ENCODE measurements at regions not wholly inside any gene's neighbourhood (a gene's known extent, or its start where the extent isn't known, plus 50 kb on each side); places are given as distances from the start of the nearest gene placed in this dataset.
A peak's percentile ranks its signal among the peaks of the same experiment; 100 is the strongest.

DNA sequence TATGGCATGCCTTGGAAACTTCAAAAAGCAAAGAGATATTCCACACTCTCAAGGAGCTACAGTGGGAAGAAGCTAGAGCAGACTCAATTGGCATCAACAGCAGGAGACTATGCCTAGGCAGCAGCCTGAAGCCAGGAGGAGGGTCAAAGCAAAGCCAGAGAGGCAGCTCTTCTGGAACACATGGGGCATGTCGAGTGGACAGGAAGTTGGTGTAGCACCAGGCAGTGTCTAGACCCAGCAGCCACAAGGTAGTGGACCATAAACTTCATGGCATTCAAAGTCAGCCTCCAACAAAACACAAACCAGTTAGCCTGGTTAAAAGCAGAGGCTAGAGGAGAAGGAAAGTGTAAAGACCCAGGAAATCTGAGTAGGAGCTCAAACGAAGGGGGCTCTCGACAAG, 311.2 kb upstream of the PKDCC start:
- no peak for DNase-seq (ENCODE audit: low read depth)
- TF ChIP-seq, protein P1, sequence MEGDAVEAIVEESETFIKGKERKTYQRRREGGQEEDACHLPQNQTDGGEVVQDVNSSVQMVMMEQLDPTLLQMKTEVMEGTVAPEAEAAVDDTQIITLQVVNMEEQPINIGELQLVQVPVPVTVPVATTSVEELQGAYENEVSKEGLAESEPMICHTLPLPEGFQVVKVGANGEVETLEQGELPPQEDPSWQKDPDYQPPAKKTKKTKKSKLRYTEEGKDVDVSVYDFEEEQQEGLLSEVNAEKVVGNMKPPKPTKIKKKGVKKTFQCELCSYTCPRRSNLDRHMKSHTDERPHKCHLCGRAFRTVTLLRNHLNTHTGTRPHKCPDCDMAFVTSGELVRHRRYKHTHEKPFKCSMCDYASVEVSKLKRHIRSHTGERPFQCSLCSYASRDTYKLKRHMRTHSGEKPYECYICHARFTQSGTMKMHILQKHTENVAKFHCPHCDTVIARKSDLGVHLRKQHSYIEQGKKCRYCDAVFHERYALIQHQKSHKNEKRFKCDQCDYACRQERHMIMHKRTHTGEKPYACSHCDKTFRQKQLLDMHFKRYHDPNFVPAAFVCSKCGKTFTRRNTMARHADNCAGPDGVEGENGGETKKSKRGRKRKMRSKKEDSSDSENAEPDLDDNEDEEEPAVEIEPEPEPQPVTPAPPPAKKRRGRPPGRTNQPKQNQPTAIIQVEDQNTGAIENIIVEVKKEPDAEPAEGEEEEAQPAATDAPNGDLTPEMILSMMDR (IDR thresholded peaks at IDR 0.05; ENCODE audit: insufficient read depth, low read depth, low read length) = no peak
- H3K4me3 ChIP-seq (ENCODE audit: low read depth, low read length) = no peak overlapping the region

DNA sequence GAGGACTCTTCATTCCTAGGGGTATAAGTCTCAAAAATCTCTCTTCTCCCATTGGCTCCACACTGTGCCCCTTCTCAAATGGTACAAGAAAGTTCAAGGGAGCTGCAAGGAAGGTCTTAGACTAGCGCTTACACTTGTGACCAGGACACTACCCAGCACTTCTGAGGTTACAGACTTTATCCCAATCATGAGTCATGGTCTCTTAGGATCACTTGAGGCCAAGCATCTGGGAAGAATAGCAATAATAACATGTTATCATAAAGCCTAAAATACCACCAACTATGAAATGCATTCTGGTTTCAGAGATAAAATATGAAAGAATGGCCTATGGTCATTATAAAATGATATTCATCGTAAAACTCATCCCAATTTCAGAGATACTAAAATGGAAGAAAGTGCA, 309.9 kb upstream of the PKDCC start:
- TF ChIP-seq, protein P1 (IDR thresholded peaks at IDR 0.05; ENCODE audit: insufficient read depth, low read depth, low read length) = no peak
- no peak overlapping the region for H3K4me3 ChIP-seq (ENCODE audit: low read depth, low read length)
- no peak for DNase-seq (ENCODE audit: low read depth)

DNA sequence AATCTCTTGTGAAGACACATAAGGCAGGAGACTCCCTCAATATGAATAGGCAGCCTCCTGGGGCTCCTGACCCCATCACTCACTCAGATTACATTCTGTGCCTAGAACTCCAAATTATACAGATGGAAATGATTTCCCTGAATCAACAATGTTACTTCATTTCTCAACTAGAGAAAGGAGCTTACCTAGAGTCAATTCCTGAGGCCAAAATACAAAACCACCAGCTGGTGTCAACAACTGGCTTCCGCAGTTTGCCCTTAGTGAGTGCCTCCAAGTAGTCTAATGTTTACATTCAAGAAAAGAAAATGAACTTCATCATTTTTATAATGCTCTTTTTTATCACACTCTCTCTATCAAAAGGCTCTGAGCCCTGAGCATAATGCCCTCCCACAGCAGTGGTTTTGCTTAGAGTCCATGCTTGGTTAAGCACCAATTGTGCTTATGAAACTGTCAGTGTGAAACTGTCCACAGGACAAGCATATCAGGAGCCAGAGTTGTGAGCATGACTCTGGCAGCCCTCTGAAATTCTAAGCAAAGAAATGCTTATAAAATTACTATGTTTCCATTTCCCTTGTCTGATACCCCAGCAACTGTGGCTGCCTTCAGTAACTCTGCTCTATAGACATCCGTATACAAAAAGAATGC, 305.7 kb upstream of the PKDCC start:
- H3K4me3 ChIP-seq (ENCODE audit: low read depth, low read length) = no peak overlapping the region
- TF ChIP-seq, protein P1 (IDR thresholded peaks at IDR 0.05; ENCODE audit: insufficient read depth, low read depth, low read length) = no peak
- peak; percentile 25 for DNase-seq (ENCODE audit: low read depth)

DNA sequence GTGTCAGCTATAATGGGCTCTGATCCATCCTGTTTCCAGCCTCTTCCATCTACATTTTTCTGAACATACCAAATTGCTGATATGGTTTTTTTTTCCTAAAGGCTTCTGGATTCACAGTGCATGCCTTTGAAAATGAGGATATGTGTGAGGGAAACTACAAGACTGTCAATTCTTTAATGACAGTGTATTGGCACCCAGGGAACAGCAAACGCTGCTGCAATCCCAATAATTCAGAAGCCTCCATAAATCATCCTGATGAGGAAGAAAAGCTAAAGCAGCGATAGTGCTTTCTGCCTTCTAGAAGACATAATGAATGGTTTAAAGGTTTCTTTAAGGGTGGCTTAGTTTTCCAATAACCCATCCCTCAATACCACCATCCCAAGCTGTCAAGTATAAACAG, 304.5 kb upstream of the PKDCC start:
- H3K4me3 ChIP-seq (ENCODE audit: low read depth, low read length) = no peak overlapping the region
- no peak for DNase-seq (ENCODE audit: low read depth)
- TF ChIP-seq, protein P1 (IDR thresholded peaks at IDR 0.05; ENCODE audit: insufficient read depth, low read depth, low read length) = no peak

DNA sequence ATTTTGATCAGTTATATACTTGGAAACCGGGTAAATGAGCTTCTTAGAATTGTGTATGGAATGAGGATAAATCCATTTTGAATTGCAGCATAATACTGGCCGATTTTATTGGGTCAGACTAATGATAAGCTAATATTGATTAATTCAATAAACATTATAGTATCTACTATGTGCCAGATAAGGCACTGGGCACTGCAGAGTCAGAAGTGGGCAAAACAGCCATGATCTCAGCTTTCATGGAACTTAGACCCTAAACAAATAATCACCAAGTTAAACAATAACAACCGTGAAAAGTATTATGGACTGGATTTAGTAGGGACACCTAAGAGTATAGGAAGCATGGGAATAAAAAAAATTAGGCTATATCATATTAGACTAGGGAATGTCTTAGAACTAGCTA, 297.0 kb upstream of the PKDCC start:
- DNase-seq (ENCODE audit: low read depth) = no peak
- TF ChIP-seq, protein P1 (IDR thresholded peaks at IDR 0.05; ENCODE audit: insufficient read depth, low read depth, low read length) = no peak
- H3K4me3 ChIP-seq (ENCODE audit: low read depth, low read length) = no peak overlapping the region

DNA sequence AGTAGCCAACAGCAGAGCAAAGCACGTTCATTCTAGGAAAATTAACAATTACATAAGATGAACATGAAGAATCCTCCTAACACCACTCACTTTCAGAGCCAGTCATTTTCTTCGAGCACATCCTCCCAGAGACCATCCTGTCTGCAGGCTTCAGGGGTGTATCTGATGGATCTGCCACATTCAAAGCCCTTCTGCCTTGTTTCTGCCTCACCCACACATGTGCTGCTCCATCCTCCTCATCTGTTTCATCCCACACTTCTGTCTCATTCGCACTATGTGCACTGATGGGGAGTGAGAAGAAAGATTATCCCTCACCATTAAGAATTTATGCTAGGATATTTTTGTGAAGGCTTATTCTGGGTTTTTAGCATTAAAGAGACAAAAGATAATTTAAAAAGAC, 287.9 kb upstream of the PKDCC start:
- TF ChIP-seq, protein P1 (IDR thresholded peaks at IDR 0.05; ENCODE audit: insufficient read depth, low read depth, low read length) = no peak
- DNase-seq (ENCODE audit: low read depth) = no peak
- H3K4me3 ChIP-seq (ENCODE audit: low read depth, low read length) = no peak overlapping the region

DNA sequence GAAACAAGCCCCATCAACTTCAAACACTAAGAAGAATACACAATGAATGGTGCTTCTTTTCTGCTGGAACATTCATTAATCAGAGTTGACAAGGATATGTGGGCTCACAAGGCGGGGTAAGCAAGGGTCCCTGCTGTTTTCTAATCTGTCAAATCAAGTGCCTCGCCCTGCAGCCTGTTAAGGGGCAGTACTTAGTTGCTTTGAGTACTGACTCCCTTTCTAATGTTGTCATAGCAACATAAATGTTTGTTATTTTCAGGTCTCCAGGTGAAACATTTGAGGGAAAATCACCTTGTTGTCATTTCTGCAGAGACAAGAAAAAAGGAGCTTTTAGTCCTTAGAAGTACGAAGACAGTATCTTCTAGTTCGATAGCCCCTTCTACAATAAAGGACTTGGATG, 284.7 kb upstream of the PKDCC start:
- TF ChIP-seq, protein P1 (IDR thresholded peaks at IDR 0.05; ENCODE audit: insufficient read depth, low read depth, low read length) = no peak
- no peak overlapping the region for H3K4me3 ChIP-seq (ENCODE audit: low read depth, low read length)
- DNase-seq (ENCODE audit: low read depth) = no peak

All from fibroblast of villous mesenchyme (primary cell).